Suprapubic skin (tissue), 4 donors: ENCODE measurements at regions not wholly inside any gene's neighbourhood (a gene's known extent, or its start where the extent isn't known, plus 50 kb on each side); places are given as distances from the start of the nearest gene placed in this dataset.

Experiments used
- EP300 ChIP-seq: sonication (generic); formaldehyde crosslinking; IDR thresholded peaks from one replicate; pipeline ENCODE4 v1.6.1; 2017; ENCODE audit warnings: antibody characterized with exemption
- POLR2A ChIP-seq, 2 donors: fragments of 450-650 bp; IDR thresholded peaks; one replicate each; pipeline ENCODE4 v1.6.1; 2017; ENCODE audit warnings: antibody characterized with exemption in 2 of 2, mild to moderate bottlenecking in 2 of 2, moderate library complexity in 2 of 2
- POLR2AphosphoS5 ChIP-seq, 3 donors: sonication (generic); formaldehyde crosslinking; IDR thresholded peaks; one replicate each; pipeline ENCODE4 v1.6.1; 2017; ENCODE audit warnings: antibody characterized with exemption in 3 of 3
- TF ChIP-seq, protein P1 (sequence below), 2 donors: fragments of 200-600 bp in 1 of 2; fragments of 450-650 bp in 1 of 2; sonication (generic) in 1 of 2; IDR thresholded peaks; one replicate each; pipeline ENCODE4 v1.5.1; 2016 to 2019; ENCODE audit warnings: antibody characterized with exemption in 2 of 2, mild to moderate bottlenecking in 1 of 2, moderate library complexity in 1 of 2

DNA sequence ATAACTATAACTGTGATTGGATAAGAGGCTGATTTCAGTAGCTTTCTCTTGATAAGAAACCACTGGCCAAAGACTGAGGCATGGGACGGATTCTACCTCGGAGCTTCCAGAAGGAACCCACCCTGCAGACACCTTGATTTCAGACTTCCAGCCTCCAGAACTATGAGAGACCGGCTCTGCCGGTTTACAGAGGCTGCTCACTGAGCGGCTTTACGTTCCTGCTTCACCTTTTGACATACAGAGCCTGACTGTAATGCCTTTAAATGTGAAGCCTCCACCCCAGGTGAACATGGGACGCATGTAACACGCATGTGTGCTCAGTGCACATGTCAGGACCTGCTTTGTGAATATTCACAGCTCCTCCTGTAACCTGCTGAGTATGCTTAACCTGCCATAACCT lies 361.5 kb downstream of the CTTN start:
- TF ChIP-seq, protein P1, sequence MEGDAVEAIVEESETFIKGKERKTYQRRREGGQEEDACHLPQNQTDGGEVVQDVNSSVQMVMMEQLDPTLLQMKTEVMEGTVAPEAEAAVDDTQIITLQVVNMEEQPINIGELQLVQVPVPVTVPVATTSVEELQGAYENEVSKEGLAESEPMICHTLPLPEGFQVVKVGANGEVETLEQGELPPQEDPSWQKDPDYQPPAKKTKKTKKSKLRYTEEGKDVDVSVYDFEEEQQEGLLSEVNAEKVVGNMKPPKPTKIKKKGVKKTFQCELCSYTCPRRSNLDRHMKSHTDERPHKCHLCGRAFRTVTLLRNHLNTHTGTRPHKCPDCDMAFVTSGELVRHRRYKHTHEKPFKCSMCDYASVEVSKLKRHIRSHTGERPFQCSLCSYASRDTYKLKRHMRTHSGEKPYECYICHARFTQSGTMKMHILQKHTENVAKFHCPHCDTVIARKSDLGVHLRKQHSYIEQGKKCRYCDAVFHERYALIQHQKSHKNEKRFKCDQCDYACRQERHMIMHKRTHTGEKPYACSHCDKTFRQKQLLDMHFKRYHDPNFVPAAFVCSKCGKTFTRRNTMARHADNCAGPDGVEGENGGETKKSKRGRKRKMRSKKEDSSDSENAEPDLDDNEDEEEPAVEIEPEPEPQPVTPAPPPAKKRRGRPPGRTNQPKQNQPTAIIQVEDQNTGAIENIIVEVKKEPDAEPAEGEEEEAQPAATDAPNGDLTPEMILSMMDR (IDR thresholded peaks at IDR 0.05), result no peak
- TF ChIP-seq POLR2A (IDR thresholded peaks at IDR 0.05) (no peak), POLR2AphosphoS5 (IDR thresholded peaks at IDR 0.05) (no peak), EP300 (no peak)
